GM12878 (cell line): ENCODE measurements at regions not wholly inside any gene's neighbourhood (a gene's known extent, or its start where the extent isn't known, plus 50 kb on each side); places are given as distances from the start of the nearest gene placed in this dataset.

Experiments used
- ATAC-seq: fragments of 200-7000 bp; cut with Tn5 transposase; 3 replicates; pipeline ENCODE4 v1.9.1; 2020; ENCODE audit warnings: mild to moderate bottlenecking, moderate library complexity
- BruUV-seq: library from RNA; stranded (reverse); fragments of 400-500 nt; replicated peaks from 2 replicates; lab custom pipeline; 2021; lab: Mats Ljungman, UMichigan
- CTCF ChIA-PET: fragments of 300-600 bp; sonication (Branson Sonifier 250); formaldehyde crosslinking; extraction: SDS; loops from one replicate; lab custom pipeline; 2021; ENCODE audit warnings: inconsistent platforms; lab: Yijun Ruan, JAX
- POLR2A ChIA-PET: fragments of 350-600 bp; formaldehyde crosslinking; extraction: SDS; loops from one replicate; lab custom pipeline; 2021; ENCODE audit warnings: inconsistent platforms; lab: Charles Lee
- RAD21 ChIA-PET: fragments of 300-600 bp; sonication (Branson Sonifier 250); formaldehyde crosslinking; loops from one replicate; lab custom pipeline; 2023; ENCODE audit warnings: antibody characterized with exemption; ENCODE audit not compliant: unreplicated experiment; lab: Charles Lee
- SMC1A ChIA-PET: fragments of 300-600 bp; sonication (Branson Sonifier 250); formaldehyde crosslinking; loops from one replicate; lab custom pipeline; 2023; ENCODE audit not compliant: unreplicated experiment, uncharacterized antibody; lab: Charles Lee
- DNase-seq: peaks from one replicate; pipeline ENCODE4 v3.0.0-alpha.2; 2011; ENCODE audit warnings: low read depth, low spot score
- FAIRE-seq: peaks from 3 replicates; lab custom pipeline; 2011; peaks lifted over from hg19 to GRCh38; lab: Jason Lieb, UNC
- H2AFZ ChIP-seq: 2 replicates; pipeline ENCODE4 v1.6.0; 2011; ENCODE audit warnings: low read depth, low read length, control low read depth; ENCODE audit not compliant: control insufficient read depth
- H3K27ac ChIP-seq: 2 replicates; pipeline ENCODE4 v1.5.1; 2011; ENCODE audit warnings: control low read depth; ENCODE audit not compliant: control insufficient read depth, insufficient read depth
- H3K27me3 ChIP-seq, 2 experiments: replicated peaks in 1 of 2; 2 replicates each; pipeline versions ENCODE4 v1.6.0 to v1.6.1; 2011; ENCODE audit warnings: low read length in 1 of 2; ENCODE audit not compliant: control insufficient read depth in 2 of 2, insufficient read depth in 2 of 2
- H3K36me3 ChIP-seq, 2 experiments: 2 replicates each; pipeline ENCODE4 v1.5.1; 2011; ENCODE audit warnings: low read length in 1 of 2; ENCODE audit not compliant: control insufficient read depth in 2 of 2, insufficient read depth in 2 of 2
- H3K4me1 ChIP-seq: 2 replicates; pipeline ENCODE4 v1.6.1; 2011; ENCODE audit warnings: mild to moderate bottlenecking, low read length, moderate library complexity, mixed read lengths; ENCODE audit not compliant: control insufficient read depth, insufficient read depth
- H3K4me2 ChIP-seq: 2 replicates; pipeline ENCODE4 v1.6.0; 2011; ENCODE audit warnings: control low read depth; ENCODE audit not compliant: control insufficient read depth, insufficient read depth
- H3K4me3 ChIP-seq: fragments of 200-600 bp; sonication (generic); 2 replicates; pipeline ENCODE4 v1.5.1; 2016
- H3K79me2 ChIP-seq: 2 replicates; pipeline ENCODE4 v1.6.0; 2011; ENCODE audit warnings: low read length; ENCODE audit not compliant: control insufficient read depth, insufficient read depth
- H3K9ac ChIP-seq: 2 replicates; pipeline ENCODE4 v1.8.0; 2011; ENCODE audit warnings: low read length, control low read depth, mixed read lengths; ENCODE audit not compliant: control insufficient read depth, insufficient read depth
- H3K9me3 ChIP-seq: replicated peaks from 3 replicates; pipeline ENCODE4 v1.5.1; 2011; ENCODE audit warnings: mild to moderate bottlenecking, low read length; ENCODE audit not compliant: control insufficient read depth, insufficient read depth
- H4K20me1 ChIP-seq: 2 replicates; pipeline ENCODE4 v1.6.0; 2011; ENCODE audit not compliant: control insufficient read depth, insufficient read depth
- CEBPB ChIP-seq, 2 experiments: fragments of 150-350 bp in 1 of 2; IDR thresholded peaks; 2 replicates each; pipeline ENCODE4 v1.6.1; 2012 to 2014; ENCODE audit warnings: low read depth in 2 of 2, low read length in 2 of 2, borderline replicate concordance in 1 of 2, inconsistent platforms in 1 of 2
- CUX1 ChIP-seq: IDR thresholded peaks from 2 replicates; pipeline ENCODE4 v1.6.1; 2012; ENCODE audit warnings: improper control_type of control experiment, low read depth, low read length; ENCODE audit not compliant: insufficient replicate concordance
- IKZF2 ChIP-seq, 2 experiments: fragments of 450-650 bp; IDR thresholded peaks; 2 replicates each; pipeline ENCODE4 v1.6.1; 2017; ENCODE audit warnings: mild to moderate bottlenecking in 2 of 2, moderate library complexity in 2 of 2
- KAT2A ChIP-seq: conservative IDR thresholded peaks from 2 replicates; pipeline ENCODE4 v1.6.1; 2011; ENCODE audit warnings: low read depth, low read length; ENCODE audit not compliant: control insufficient read depth
- LARP7 ChIP-seq: fragments of 450-650 bp; IDR thresholded peaks from 2 replicates; pipeline ENCODE4 v1.6.1; 2017; ENCODE audit warnings: mild to moderate bottlenecking
- MEF2A ChIP-seq: IDR thresholded peaks from 2 replicates; pipeline ENCODE4 v1.6.1; 2011; ENCODE audit warnings: low read depth, mild to moderate bottlenecking, low read length, moderate library complexity; ENCODE audit not compliant: insufficient read depth
- MLLT1 ChIP-seq: fragments of 450-650 bp; IDR thresholded peaks from 2 replicates; pipeline ENCODE4 v1.6.1; 2016; ENCODE audit warnings: mild to moderate bottlenecking
- NR2F1 ChIP-seq: fragments of 450-650 bp; conservative IDR thresholded peaks from 2 replicates; pipeline ENCODE4 v1.6.1; 2017; ENCODE audit warnings: mild to moderate bottlenecking
- RFX5 ChIP-seq: IDR thresholded peaks from 2 replicates; pipeline ENCODE4 v1.6.1; 2011; ENCODE audit warnings: low read depth, low read length, improper control_type of control experiment
- SMAD1 ChIP-seq: fragments of 450-650 bp; IDR thresholded peaks from 2 replicates; pipeline ENCODE4 v1.6.1; 2018; ENCODE audit warnings: mild to moderate bottlenecking, low read depth; ENCODE audit not compliant: partially characterized antibody
- SUPT20H ChIP-seq: IDR thresholded peaks from 2 replicates; pipeline ENCODE4 v1.6.1; 2011; ENCODE audit warnings: low read depth, mild to moderate bottlenecking, low read length, moderate library complexity, borderline replicate concordance; ENCODE audit not compliant: control insufficient read depth
- TAF1 ChIP-seq: IDR thresholded peaks from 2 replicates; pipeline ENCODE4 v1.6.1; 2011; ENCODE audit warnings: mild to moderate bottlenecking, low read depth, low read length, borderline replicate concordance
- WGBS: methylation state at CpG from one replicate; pipeline ENCODE4 v1.1.6; 2016; ENCODE audit warnings: low lambda C conversion rate; ENCODE audit not compliant: insufficient replicate concordance, insufficient coverage; ENCODE audit errors: missing lambda C conversion rate; 5-methylcytosine and 5-hydroxymethylcytosine counted together
- in situ Hi-C: fragments of 300-500 bp; cut with MboI; formaldehyde crosslinking; loops from 9 replicates; pipeline ENCODE4 v1.14.3; 2018; ENCODE audit warnings: mixed read lengths
- intact Hi-C: fragments of 100-400 bp; cut with micrococcal nuclease; formaldehyde crosslinking; loops from one replicate; pipeline ENCODE4 v1.14.2; 2022; ENCODE audit not compliant: unreplicated experiment
- TF ChIP-seq, protein P1 (sequence below): fragments of 450-650 bp; IDR thresholded peaks from 2 replicates; pipeline ENCODE4 v1.6.1; 2017; ENCODE audit warnings: borderline replicate concordance

- 49% methylated on average over 2 of the region's 2 CpGs for WGBS
- H3K4me3 ChIP-seq, result no peak overlapping the region
- FAIRE-seq (no peak), DNase-seq (no peak), ATAC-seq (no peak)
- no peaks in the 10 kb centered on the region for H4K20me1 ChIP-seq
- H3K9me3 ChIP-seq, result no peaks in the 10 kb centered on the region; the same call in 2 of the 3 replicates
- SMC1A ChIA-PET, result no interaction called here
- no peaks in the 10 kb centered on the region for H3K79me2 ChIP-seq
- no TSS peak for BruUV-seq
- no peak overlapping the region for H3K4me2 ChIP-seq
- intact Hi-C loops, result no loop called here
- no peaks in the 10 kb centered on the region for H3K27me3 ChIP-seq
- TF ChIP-seq RFX5 (no peak), KAT2A (no peak), CUX1 (no peak), SMAD1 (no peak), SUPT20H (no peak), MLLT1 (no peak), NR2F1 (no peak), CEBPB (IDR thresholded peaks at IDR 0.05; ENCODE audit: borderline replicate concordance in 1 of 2, low read depth in 2 of 2, low read length in 2 of 2) (no peak), LARP7 (no peak), TAF1 (no peak), MEF2A (no peak), IKZF2 (IDR thresholded peaks at IDR 0.05) (no peak)
- TF ChIP-seq, protein P1, sequence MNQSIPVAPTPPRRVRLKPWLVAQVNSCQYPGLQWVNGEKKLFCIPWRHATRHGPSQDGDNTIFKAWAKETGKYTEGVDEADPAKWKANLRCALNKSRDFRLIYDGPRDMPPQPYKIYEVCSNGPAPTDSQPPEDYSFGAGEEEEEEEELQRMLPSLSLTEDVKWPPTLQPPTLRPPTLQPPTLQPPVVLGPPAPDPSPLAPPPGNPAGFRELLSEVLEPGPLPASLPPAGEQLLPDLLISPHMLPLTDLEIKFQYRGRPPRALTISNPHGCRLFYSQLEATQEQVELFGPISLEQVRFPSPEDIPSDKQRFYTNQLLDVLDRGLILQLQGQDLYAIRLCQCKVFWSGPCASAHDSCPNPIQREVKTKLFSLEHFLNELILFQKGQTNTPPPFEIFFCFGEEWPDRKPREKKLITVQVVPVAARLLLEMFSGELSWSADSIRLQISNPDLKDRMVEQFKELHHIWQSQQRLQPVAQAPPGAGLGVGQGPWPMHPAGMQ, result no peak
- TF ChIP-seq, all 136 proteins: peak for 0
- RAD21 ChIA-PET, result no interaction called here
- Histone ChIP-seq H3K36me3 (no peaks in the 10 kb centered on the region), H3K4me1 (peaks cover 3% of the 10 kb centered on the region; the same call in 1 of the 2 replicates), H3K27ac (no peak overlapping the region), H2AFZ (peak overlapping the region; percentile 95), H3K9ac (no peak overlapping the region)
- POLR2A ChIA-PET, result no interaction called here
- CTCF ChIA-PET, result no interaction called here
- in situ Hi-C loops, result no loop called here
These were observed 671.3 kb upstream of the TBX3 start for GRCh38 chr12:115355301-115355700.
